SH-SY5Y (cell line): ENCODE measurements at regions not wholly inside any gene's neighbourhood (a gene's known extent, or its start where the extent isn't known, plus 50 kb on each side); places are given as distances from the start of the nearest gene placed in this dataset.

Experiments
- GATA2 ChIP-seq: IDR thresholded peaks from 2 replicates; pipeline ENCODE4 v1.6.1; 2011; ENCODE audit warnings: mild to moderate bottlenecking, low read depth, low read length
- GATA3 ChIP-seq: IDR thresholded peaks from 2 replicates; pipeline ENCODE4 v1.6.1; 2011; ENCODE audit warnings: low read depth, mild to moderate bottlenecking, low read length, moderate library complexity

- TF ChIP-seq GATA2 (no peak), GATA3 (no peak)
These were observed 150.1 kb downstream of the SLC38A4 start for GRCh38 chr12:46675736-46676135.
